Progenitor cell of endocrine pancreas (in vitro differentiated cells): ENCODE measurements at regions not wholly inside any gene's neighbourhood (a gene's known extent, or its start where the extent isn't known, plus 50 kb on each side); places are given as distances from the start of the nearest gene placed in this dataset.

Experiments used
- DNase-seq: peaks from one replicate; pipeline ENCODE4 v3.0.0; 2021; ENCODE audit warnings: low spot score; ENCODE audit not compliant: unreplicated experiment
- H3K27ac Mint-ChIP-seq: 2 replicates; pipeline ENCODE4 v1.8.0; 2021; ENCODE audit warnings: mild to moderate bottlenecking, moderate library complexity, mixed read lengths
- H3K27me3 Mint-ChIP-seq: 2 replicates; pipeline ENCODE4 v1.8.0; 2021; ENCODE audit warnings: mixed read lengths
- H3K36me3 Mint-ChIP-seq: 2 replicates; pipeline ENCODE4 v1.8.0; 2022; ENCODE audit warnings: mixed read lengths; ENCODE audit not compliant: insufficient read depth
- H3K4me1 Mint-ChIP-seq: 2 replicates; pipeline ENCODE4 v1.8.0; 2021; ENCODE audit warnings: low read depth, mixed read lengths
- H3K4me3 Mint-ChIP-seq: 2 replicates; pipeline ENCODE4 v1.8.0; 2021; ENCODE audit warnings: low read depth, mild to moderate bottlenecking, moderate library complexity, mixed read lengths
- H3K9me3 Mint-ChIP-seq: 2 replicates; pipeline ENCODE4 v1.8.0; 2021; ENCODE audit warnings: low read depth, mixed read lengths
- CTCF ChIP-seq: fragments of 200-600 bp; sonication (generic); IDR thresholded peaks from one replicate; pipeline ENCODE4 v1.5.0; 2021; ENCODE audit warnings: antibody characterized with exemption, mild to moderate bottlenecking; ENCODE audit not compliant: unreplicated experiment

GRCh38 chr6:109303164-109303563, 79.1 kb downstream of the CD164 start:
- Mint-ChIP-seq H3K4me3 (no peak overlapping the region), H3K27ac (no peak overlapping the region), H3K27me3 (no peaks in the 10 kb centered on the region), H3K9me3 (no peaks in the 10 kb centered on the region), H3K4me1 (peaks cover 37% of the 10 kb centered on the region), H3K36me3 (no peaks in the 10 kb centered on the region)
- no peak for TF ChIP-seq CTCF
- no peak for DNase-seq

- Mint-ChIP-seq H3K36me3 (no peaks in the 10 kb centered on the region), H3K27ac (no peak overlapping the region), H3K9me3 (no peaks in the 10 kb centered on the region), H3K4me3 (no peak overlapping the region), H3K27me3 (peaks cover 5% of the 10 kb centered on the region), H3K4me1 (peaks cover 37% of the 10 kb centered on the region)
- no peak for DNase-seq
- TF ChIP-seq CTCF: no peak
These were observed 80.1 kb downstream of the CD164 start for GRCh38 chr6:109302176-109302575.

- Mint-ChIP-seq H3K27ac (no peak overlapping the region), H3K4me3 (no peak overlapping the region), H3K9me3 (no peaks in the 10 kb centered on the region), H3K4me1 (peaks cover 45% of the 10 kb centered on the region), H3K36me3 (no peaks in the 10 kb centered on the region), H3K27me3 (peaks cover 8% of the 10 kb centered on the region)
- DNase-seq: no peak
- TF ChIP-seq CTCF: no peak
These were observed 80.8 kb downstream of the CD164 start for GRCh38 chr6:109301418-109301817.

GRCh38 chr6:109300874-109301273, 81.4 kb downstream of the CD164 start:
- Mint-ChIP-seq H3K27ac (no peak overlapping the region), H3K27me3 (peaks cover 8% of the 10 kb centered on the region), H3K9me3 (no peaks in the 10 kb centered on the region), H3K36me3 (no peaks in the 10 kb centered on the region), H3K4me1 (peaks cover 47% of the 10 kb centered on the region), H3K4me3 (no peak overlapping the region)
- TF ChIP-seq CTCF: no peak
- DNase-seq: no peak

GRCh38 chr6:109299776-109300564, 82.3 kb downstream of the CD164 start:
- Mint-ChIP-seq H3K4me3 (no peak overlapping the region), H3K36me3 (no peaks in the 10 kb centered on the region), H3K9me3 (no peaks in the 10 kb centered on the region), H3K27ac (peak overlapping the region; percentile 15), H3K4me1 (peaks cover 53% of the 10 kb centered on the region), H3K27me3 (peaks cover 8% of the 10 kb centered on the region)
- no peak for TF ChIP-seq CTCF
- DNase-seq: no peak
